HEK293 (cell line): ENCODE measurements at regions not wholly inside any gene's neighbourhood (a gene's known extent, or its start where the extent isn't known, plus 50 kb on each side); places are given as distances from the start of the nearest gene placed in this dataset.
"Not testable (repeated sequence)": the region's sequence is repeated elsewhere in the genome, so short reads cannot be mapped to it uniquely, and the experiment has no call there.

Source experiments
- CTCF ChIA-PET: fragments of 350-600 bp; formaldehyde crosslinking; extraction: SDS; loops from one replicate; lab custom pipeline; 2021; ENCODE audit warnings: antibody characterized with exemption; lab: Yijun Ruan, JAX
- POLR2A ChIA-PET: fragments of 300-600 bp; formaldehyde crosslinking; extraction: SDS; loops from one replicate; lab custom pipeline; 2020; ENCODE audit warnings: antibody characterized with exemption, inconsistent platforms; lab: Yijun Ruan, JAX
- H3K27ac ChIP-seq: fragments of 200-500 bp; sonication (Bioruptor generic); 2 replicates; pipeline ENCODE4 v1.5.1; 2014; ENCODE audit warnings: low read depth, low read length, control low read depth, inconsistent platforms; ENCODE audit errors: extremely low read depth
- H3K36me3 ChIP-seq, 2 experiments: fragments of 200-500 bp in 1 of 2; sonication (Bioruptor generic) in 1 of 2; 1 replicate in 1 of 2; 2 replicates in 1 of 2; pipeline ENCODE4 v1.5.1; 2014 to 2017; ENCODE audit warnings: inconsistent platforms in 2 of 2, low read length in 2 of 2; ENCODE audit not compliant: control insufficient read depth in 2 of 2, insufficient read depth in 1 of 2
- H3K4me1 ChIP-seq: fragments of 200-500 bp; sonication (Bioruptor generic); 2 replicates; pipeline ENCODE4 v1.5.1; 2014; ENCODE audit warnings: mild to moderate bottlenecking, low read length, inconsistent platforms; ENCODE audit not compliant: control insufficient read depth, insufficient read depth
- H3K4me3 ChIP-seq: 2 replicates; pipeline ENCODE4 v1.5.1; 2011; ENCODE audit warnings: low read depth, mild to moderate bottlenecking, control low read depth, low read length, moderate library complexity
- H3K9me3 ChIP-seq: fragments of 200-500 bp; sonication (Bioruptor generic); 2 replicates; pipeline ENCODE4 v1.5.1; 2014; ENCODE audit warnings: low read depth, low read length, inconsistent platforms; ENCODE audit not compliant: control insufficient read depth, insufficient read depth

DNA sequence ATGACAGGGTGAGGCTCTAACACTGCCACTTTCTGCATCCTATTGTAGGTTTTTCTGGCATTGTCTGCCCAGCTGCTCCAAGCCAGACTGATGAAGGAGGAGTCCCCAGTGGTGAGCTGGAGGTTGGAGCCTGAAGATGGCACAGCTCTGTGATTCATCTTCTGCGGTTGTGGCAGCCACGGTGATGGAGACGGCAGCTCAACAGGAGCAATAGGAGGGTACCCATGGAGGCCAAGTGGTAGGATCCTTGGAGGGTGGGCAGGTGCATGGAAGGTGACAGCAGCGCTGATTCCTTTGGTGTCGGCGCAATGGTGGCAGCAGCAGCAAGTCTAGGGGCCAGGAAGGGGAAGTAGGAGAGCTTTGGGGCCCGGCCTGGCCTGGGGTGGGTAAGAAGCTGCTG lies 4460.1 kb upstream of the OR11H1 start:
- POLR2A ChIA-PET, H3K27ac ChIP-seq, H3K9me3 ChIP-seq, H3K4me3 ChIP-seq, H3K36me3 ChIP-seq, CTCF ChIA-PET, H3K4me1 ChIP-seq: not testable (repeated sequence)

DNA sequence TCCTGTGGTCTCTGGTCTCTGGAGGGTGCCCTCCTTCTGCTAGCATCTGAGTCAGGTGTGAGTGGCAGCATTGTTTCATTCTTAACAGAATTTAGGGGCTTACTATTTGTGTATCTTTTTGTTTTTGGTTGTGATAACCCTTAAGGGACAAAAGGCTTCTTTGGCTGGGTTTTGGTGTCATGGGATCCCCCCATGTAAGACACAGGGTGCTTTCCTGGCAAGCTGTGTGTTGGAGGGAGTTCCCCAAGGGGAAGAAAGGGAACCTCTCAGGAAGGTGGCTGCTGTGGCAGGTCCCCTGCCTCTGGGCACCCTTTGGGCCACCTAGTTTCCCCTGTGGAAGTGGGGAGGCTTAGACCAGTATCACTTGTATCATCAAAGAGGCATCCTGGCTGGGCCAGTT lies 4459.6 kb upstream of the OR11H1 start:
- CTCF ChIA-PET, H3K36me3 ChIP-seq, H3K4me3 ChIP-seq, POLR2A ChIA-PET, H3K4me1 ChIP-seq, H3K27ac ChIP-seq, H3K9me3 ChIP-seq: not testable (repeated sequence)
